ENCODE measurements at regions not wholly inside any gene's neighbourhood (a gene's known extent, or its start where the extent isn't known, plus 50 kb on each side); places are given as distances from the start of the nearest gene placed in this dataset.
A peak's percentile ranks its signal among the peaks of the same experiment; 100 is the strongest.

DNA sequence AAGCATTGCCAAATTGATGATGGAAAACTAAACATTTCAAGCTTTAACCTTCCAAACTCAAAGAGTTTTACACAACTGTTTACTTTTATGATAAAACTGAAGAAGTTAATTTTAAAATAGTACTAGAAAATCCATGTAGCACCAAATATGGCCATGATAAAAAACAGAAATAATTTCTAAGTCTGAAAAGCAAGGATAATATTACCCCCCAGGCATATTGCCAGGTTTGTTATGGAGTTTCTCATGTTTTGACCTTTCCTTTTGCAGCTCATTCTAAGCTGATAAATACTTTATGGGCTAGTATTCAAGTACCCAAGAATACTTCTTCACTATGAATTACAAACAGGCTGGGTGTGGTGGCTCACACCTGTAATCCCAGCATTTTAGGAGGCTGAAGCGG is 209.9 kb upstream of the ZFP64 start:
- no peak for DNase-seq (ENCODE audit: low spot score)

DNA sequence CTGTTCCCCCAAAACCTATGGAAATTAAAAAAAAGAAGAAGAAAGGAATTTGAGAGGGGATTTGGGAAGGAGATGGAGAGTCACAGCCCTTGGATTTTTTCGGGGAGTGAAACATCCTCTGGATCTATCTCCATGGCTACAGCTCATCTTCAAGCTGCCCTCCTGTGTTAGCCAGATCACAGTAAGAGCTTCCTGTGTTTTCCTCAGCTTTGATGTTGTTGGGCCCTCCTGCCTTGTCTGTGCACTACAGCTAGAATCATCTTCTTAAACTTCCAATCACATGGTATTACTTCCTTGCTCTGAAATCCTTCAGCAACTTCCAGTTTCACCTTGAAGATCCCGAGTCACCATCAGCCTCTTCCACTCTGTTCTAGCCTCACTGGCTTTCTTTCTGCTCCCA is 207.8 kb upstream of the ZFP64 start:
- no peak for DNase-seq (ENCODE audit: low spot score)

- no peak for DNase-seq (ENCODE audit: low spot score)
Measured at GRCh38 chr20:52389606-52390005, 198.0 kb upstream of the ZFP64 start.

- no peak for DNase-seq (ENCODE audit: low spot score)
Measured at GRCh38 chr20:52383995-52384621, 192.5 kb upstream of the ZFP64 start.

DNA sequence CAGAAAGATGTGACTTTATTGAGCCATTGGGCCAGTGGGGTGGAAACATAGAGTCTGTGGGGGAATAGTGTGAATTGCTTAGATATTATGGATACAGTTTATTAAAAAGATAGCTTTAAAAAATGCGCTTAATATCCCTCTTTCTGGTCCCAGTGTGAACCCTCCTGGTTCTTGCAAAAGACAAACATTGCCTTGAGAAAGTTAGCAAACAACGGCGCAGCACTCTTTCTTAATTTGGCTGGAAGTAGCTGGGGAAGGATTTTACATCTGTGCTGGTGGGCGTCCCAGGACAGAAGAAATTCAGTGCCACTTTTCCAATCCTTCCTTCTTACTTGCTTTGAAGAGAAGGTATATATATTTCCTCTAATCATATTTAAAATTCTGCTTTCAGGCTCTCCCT is 191.4 kb upstream of the ZFP64 start:
- no peak for DNase-seq (ENCODE audit: low spot score)

- peak; percentile 71 for DNase-seq (ENCODE audit: low spot score)
Measured at GRCh38 chr20:52379723-52380336, 188.3 kb upstream of the ZFP64 start.

DNA sequence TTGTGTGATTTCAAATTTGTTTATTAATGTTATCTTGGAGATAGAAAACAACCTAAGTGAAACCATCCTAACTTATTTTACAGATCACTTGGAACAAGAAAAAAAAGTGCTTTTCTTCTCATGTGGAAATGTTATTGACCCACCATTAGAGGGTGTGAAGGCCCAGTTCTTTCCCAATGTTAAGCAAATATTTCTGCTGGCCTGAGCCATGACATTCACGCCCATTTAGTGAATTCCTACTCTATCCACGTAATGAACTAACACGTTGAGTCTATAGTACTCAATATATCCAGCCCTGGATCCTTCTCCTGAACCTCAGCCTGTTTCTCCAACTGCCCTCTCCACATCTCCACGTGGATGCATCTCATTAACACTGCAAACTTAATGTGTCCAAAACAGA is 180.6 kb upstream of the ZFP64 start:
- no peak for DNase-seq (ENCODE audit: low spot score)

GRCh38 chr20:52365688-52366087 is 174.1 kb upstream of the ZFP64 start:
- no peak for DNase-seq (ENCODE audit: low spot score)

- DNase-seq (ENCODE audit: low spot score), result no peak
Measured at GRCh38 chr20:52364405-52364804, 172.8 kb upstream of the ZFP64 start.

DNA sequence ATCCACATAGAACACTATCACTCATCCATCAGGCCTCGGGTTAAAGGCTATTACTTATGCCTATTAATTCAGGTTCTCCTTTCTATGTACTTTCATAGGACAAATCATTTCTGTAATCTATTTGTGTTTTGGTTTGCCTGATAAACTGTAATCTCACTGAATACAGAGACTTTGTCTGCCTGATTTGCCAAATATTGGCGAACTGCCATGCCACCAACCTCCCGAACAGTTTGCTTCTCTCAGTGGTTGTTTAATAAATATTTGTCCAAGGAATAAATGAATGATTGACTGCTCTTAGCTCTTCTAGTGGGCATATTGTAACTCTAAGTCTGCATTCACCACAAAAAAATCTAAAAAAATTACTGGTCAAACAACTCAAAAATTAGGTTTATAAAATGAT is 170.1 kb upstream of the ZFP64 start:
- no peak for DNase-seq (ENCODE audit: low spot score)

GRCh38 chr20:52349806-52350205 is 158.2 kb upstream of the ZFP64 start:
- no peak for DNase-seq (ENCODE audit: low spot score)

DNA sequence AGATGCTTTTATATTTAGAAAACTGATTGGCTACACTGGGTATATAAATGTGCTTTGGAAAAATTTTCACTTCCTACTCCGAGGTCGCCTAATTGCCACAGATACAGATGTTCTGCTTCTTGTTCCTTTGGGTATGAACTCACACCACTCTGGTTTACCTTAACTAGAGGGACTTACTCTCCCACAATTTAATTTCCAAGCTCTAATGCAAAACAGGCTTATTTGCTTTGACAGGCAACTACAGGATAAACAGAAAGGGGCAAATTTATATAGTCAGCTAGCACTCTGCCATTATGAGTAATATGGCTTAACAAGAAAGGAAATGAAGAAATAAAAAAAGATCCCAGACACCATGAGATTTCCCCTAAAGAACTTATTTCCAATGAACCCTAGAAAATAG is 156.9 kb upstream of the ZFP64 start:
- no peak for DNase-seq (ENCODE audit: low spot score)

GRCh38 chr20:52346797-52347196 is 155.2 kb upstream of the ZFP64 start:
- no peak for DNase-seq (ENCODE audit: low spot score)

DNA sequence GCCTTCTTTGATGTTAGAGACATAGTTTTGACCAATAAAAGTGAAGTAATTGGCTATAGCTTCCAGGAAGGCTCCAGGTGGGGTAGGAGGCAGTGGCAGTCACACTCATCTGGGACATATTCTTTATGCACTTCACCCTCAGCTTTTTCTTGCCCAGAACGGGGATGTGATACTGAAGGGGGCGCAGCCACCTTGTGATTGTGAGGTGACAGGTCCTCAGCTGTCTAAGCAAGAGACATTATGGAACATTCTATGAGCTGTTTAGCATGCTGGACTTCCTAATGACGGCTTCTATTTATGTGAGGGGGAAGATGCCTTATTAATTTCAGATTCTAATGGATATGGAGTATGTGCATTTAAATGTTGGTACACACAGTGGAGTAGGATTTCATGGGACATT is 151.3 kb upstream of the ZFP64 start:
- no peak for DNase-seq (ENCODE audit: low spot score)

DNA sequence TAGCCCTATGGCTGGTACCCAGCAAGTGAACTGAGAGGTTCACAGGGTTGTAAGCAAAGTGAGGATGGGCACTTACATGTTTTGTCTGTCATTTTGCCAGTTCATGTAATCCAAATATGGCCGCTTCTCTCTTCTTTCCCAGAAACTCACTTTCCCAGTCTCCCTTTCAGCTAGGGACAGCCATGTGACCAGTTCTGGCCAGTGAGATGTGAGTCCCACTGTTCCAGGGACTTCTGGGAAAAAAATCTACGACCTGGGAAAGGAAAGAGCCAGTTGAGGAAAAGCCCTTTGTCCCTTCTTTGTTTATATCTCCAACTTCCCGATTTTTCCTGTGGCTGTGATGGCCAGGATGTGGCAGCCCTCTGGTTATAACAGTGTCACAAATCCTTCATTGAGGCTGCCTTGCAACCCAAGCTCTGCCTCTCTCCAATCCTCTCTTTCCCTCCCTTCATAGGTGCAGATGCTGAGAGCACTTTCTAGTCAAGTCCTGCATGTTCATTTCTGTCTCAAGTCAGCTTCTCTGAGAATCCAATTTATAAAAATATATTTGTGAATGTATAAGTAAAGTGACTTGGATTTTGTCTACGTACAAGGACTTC is 148.6 kb upstream of the ZFP64 start:
- peak; percentile 26 for DNase-seq (ENCODE audit: low spot score)

DNA sequence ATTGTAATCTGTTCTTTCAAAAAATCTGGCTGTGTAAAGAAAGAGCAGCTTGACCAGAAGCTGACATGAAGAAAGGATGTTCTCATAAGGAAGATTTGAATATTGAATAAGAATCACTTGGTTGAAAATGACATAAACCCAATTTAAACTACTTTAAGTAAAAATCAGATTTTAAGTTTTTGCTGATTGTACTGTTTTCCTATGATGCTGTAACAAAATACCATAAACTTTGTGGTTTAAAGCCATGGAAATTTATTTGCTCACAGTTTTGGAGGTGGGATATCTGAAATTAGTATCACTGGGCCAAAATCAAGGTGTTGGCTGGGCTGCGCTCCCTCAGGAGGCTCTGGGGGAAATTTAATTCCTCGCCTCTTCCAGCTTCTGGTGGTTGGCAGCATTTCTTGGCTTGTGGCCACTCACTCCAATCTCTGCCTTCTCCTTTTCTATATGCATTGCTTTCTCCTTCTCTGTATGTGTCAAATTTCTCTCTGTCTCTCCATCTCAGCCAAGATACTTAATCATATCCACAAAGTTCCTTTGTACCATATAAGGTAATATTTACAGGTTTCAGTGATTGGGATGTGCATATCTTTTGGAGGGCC is 141.2 kb upstream of the ZFP64 start:
- DNase-seq (ENCODE audit: low spot score), result no peak

GRCh38 chr20:52332230-52332629 is 140.7 kb upstream of the ZFP64 start:
- no peak for DNase-seq (ENCODE audit: low spot score)

DNA sequence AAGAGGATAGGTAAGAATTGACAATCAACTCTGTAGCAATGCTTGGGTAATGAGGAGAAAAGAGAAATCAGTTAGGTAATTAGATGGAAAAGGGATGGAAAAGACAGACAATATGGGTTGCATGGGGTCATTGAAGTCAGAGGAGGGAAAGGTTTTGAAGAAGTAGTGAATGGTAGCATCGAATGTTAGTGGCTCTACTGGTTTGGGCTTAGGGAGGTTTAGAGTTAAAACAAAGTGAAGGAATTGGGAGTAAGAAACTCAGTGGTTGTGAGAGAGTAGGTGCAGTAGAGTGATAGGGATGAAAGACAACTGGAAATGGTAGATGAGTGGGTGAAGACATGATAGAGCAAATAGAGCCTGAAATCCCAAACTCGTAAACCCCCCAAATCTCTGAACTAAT is 140.1 kb upstream of the ZFP64 start:
- DNase-seq (ENCODE audit: low spot score), result no peak

- DNase-seq (ENCODE audit: low spot score), result no peak
Measured at GRCh38 chr20:52321396-52321795, 129.8 kb upstream of the ZFP64 start.

GRCh38 chr20:52318651-52319050 is 127.1 kb upstream of the ZFP64 start:
- DNase-seq (ENCODE audit: low spot score), result no peak

GRCh38 chr20:52313341-52313963 is 121.9 kb upstream of the ZFP64 start:
- DNase-seq (ENCODE audit: low spot score), result peak; percentile 54

DNA sequence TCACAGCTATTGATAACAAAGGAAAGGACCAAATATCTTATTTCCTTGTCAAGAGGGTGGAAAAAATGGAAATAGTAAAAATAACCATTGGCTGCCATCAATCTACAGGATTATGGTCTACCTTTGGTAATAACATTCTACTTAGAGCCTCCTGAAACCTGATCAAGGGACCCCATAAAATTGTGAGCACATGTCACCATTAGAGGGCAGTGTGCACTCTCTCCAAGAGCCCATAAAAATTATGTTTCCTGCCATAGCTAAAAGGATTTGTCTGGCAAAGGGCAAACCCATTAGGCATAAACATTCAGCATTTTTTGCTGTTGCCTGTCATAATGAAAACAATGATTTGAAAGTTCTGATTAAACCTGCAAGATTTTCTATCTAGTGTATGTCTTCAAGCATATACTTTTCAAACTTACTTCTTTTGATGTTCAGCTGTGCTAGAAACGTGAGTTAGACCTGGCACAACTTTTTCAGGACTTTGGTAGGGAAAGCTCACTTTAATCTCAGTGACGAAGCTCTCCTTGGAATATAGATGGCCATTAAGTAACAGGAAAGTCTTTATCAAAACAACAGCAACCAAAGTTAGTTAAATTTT is 120.7 kb upstream of the ZFP64 start:
- peak; percentile 62 for DNase-seq (ENCODE audit: low spot score)
